ENCODE measurements at regions not wholly inside any gene's neighbourhood (a gene's known extent, or its start where the extent isn't known, plus 50 kb on each side); places are given as distances from the start of the nearest gene placed in this dataset.
"Not testable (repeated sequence)": the region's sequence is repeated elsewhere in the genome, so short reads cannot be mapped to it uniquely, and the experiment has no call there.

DNA sequence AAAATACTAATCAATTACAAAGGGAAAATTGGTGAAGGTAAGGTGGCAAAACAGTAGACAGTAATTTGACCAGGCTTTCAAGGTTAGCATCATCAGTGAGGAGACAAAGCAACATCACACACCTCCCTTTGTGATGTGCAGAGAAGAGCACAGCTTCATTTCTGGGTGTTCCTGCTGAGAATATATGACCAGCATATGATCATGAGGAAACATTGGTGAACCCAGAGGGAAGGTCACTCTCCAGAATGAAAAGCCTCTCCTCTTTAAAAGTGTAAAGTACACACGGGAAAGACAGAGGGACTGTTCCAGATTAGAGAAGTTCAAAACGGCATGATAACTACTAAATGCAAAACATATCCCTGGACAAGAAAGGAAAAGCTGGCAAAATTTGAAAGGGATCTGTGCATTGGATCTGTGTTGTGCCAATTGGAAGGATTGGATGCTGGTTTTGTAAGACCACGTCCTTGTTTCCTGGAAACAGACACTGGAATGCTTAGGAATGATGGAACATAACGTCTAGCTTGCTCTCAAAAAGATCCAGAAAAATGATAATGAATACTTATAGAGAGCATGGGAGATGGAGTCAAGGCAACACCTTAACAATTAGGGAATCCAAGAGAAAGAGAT is 80.6 kb upstream of the MITF start:
- TF ChIP-seq ZFX (IDR thresholded peaks at IDR 0.05; ENCODE audit: borderline replicate concordance): no peak
- TF ChIP-seq, protein P1, sequence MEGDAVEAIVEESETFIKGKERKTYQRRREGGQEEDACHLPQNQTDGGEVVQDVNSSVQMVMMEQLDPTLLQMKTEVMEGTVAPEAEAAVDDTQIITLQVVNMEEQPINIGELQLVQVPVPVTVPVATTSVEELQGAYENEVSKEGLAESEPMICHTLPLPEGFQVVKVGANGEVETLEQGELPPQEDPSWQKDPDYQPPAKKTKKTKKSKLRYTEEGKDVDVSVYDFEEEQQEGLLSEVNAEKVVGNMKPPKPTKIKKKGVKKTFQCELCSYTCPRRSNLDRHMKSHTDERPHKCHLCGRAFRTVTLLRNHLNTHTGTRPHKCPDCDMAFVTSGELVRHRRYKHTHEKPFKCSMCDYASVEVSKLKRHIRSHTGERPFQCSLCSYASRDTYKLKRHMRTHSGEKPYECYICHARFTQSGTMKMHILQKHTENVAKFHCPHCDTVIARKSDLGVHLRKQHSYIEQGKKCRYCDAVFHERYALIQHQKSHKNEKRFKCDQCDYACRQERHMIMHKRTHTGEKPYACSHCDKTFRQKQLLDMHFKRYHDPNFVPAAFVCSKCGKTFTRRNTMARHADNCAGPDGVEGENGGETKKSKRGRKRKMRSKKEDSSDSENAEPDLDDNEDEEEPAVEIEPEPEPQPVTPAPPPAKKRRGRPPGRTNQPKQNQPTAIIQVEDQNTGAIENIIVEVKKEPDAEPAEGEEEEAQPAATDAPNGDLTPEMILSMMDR (IDR thresholded peaks at IDR 0.05): no peak
- no peak overlapping the region for H3K27ac ChIP-seq

DNA sequence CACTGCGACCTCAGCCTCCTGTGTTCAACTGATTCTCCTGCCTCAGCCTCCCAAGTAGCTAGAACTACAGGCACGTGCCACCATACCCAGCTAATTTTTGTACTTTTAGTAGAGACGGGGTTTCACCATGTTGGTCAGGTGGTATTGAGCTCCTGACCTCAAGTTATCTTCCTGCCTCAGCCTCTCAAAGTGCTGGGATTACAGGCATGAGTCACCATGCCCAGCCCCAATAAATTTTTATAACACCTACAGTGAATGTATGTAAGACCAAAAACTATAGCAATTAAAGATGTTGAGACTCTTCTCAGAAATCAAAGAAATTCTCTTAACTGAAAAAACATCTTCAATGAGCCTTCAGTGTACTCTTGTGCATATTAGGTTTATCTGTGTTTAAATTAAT is 82.2 kb upstream of the MITF start:
- H3K27ac ChIP-seq: not testable (repeated sequence)

DNA sequence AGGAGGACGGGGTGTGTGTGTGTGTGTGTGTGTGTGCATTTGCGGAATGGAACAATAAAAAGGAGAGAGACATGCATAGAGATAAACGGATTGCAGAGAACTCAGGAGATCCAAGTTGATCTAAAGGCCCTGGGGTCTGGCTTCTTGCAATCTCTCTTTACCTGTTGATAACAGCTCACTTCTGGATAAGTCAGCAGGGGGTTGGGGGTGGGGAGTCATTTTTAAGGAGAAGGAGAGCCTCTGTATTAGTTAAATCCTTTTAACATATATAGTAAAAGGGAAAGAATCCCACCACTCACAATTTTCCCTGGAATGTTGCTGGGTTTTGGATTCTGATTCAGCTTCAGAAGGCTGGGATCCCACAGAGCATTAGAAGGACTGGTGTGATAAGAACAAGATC is 87.5 kb upstream of the MITF start:
- H3K27ac ChIP-seq: no peak overlapping the region
- TF ChIP-seq, protein P1 (IDR thresholded peaks at IDR 0.05): no peak
- TF ChIP-seq ZFX (IDR thresholded peaks at IDR 0.05; ENCODE audit: borderline replicate concordance): no peak

DNA sequence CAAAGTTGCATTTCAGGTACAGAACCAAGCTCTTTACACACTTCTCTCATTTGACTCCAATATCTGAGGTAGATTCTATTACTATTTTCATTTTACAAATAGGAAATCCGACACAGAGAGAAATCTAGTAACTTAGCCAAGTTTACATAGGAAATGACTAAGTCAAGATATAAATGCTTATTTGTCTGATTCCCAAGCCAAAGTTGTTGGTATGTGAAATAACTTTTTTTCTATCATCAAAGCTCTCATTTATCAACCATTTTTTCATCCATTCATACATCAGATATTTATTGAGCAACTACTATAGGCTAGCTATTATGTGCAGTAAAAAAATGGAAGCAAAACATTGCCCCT is 89.2 kb upstream of the MITF start:
- no peak overlapping the region for H3K27ac ChIP-seq
- TF ChIP-seq ZFX (IDR thresholded peaks at IDR 0.05; ENCODE audit: borderline replicate concordance): no peak
- TF ChIP-seq, protein P1 (IDR thresholded peaks at IDR 0.05): no peak

DNA sequence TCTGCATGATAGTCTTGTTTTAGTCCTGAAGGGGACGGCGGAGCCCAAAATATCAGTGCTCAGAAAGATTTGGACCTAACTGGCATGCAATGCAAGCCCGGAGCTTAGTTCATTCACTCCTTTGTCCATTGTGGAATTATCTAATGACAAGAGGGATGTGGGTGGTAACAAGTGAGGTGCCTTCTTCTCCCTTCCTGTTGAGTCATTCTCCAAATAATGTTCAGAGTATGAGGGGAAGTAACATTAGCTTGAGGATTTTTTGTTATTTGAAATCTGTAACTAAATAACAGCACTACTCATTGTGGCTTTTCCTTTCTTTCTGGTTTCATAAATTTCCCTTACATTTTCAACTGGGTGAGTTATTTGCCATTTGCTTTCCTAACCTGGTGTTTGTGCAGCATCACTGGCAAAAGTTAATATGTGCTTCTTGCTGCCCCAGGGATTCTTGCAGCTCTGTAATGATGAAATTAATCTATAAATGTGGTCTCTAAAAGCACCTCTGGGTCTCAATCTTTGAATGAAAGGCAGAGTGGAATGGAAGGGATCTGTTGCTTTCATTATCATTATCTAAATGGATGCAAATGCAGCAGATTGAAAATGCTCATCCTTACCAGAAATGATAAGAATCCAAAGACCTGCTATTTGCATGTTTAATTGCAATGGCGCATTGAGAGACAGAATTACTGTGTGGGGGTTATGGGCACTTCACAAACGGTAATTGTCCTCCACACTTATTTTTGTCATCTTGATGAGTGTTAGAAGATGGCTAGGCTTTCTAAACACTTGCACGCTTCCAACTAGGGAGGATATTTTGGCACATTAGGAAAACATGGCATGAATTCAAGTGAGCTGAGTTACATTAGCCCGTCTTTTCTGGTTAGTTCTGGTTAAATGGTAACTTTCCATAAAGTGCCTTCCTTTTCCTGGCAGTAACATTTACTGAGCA is 89.9 kb upstream of the MITF start:
- H3K27ac ChIP-seq: no peak overlapping the region
- TF ChIP-seq, protein P1 (IDR thresholded peaks at IDR 0.05): no peak
- no peak for TF ChIP-seq ZFX (IDR thresholded peaks at IDR 0.05; ENCODE audit: borderline replicate concordance)

DNA sequence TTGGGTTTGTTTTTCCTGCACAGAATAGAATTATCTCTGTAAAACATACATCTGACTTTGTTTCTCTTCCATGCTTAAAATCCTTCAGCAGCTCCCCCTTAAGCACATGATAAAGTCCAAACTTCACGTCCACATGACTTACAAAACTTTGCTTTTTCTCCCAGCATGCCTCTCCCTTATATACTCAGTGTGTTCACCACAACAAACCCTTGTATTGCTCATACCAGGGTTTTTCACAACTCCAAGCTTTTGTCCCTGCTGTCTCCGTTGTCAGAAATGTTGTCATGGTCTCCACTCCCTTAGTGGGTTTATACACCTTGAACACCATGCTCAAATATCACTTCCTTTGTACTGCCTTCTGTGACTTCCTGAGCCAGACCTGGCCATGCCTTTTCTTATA is 91.1 kb upstream of the MITF start:
- TF ChIP-seq ZFX (IDR thresholded peaks at IDR 0.05; ENCODE audit: borderline replicate concordance): no peak
- TF ChIP-seq, protein P1 (IDR thresholded peaks at IDR 0.05): no peak
- no peak overlapping the region for H3K27ac ChIP-seq

DNA sequence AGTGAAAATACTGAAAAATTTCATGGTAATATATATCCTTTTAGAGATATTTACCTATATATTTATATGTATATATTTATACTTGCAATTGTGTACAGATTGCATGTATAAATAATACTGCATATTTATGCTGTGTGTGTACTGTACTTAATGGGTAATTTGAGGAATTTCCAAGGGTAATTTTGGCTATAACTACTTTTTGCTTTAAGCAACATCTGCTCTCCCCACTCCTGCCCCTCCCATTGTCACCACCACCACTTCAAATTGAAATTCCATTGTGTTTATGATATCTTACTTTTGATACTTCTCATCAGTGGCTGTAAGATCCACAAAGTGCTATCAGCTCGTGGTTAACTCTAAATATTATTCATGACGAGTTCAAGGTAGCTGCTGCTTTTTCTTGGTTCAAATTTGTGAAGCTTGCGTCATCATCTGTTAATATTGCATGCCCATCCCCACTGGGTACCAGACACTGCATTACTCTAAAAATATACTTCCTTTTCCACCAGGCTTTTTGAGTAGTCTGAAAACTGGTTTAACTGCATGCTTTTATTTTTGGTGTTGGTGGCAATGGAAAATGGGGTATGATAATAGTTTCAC is 91.7 kb upstream of the MITF start:
- no peak overlapping the region for H3K27ac ChIP-seq
- TF ChIP-seq, protein P1 (IDR thresholded peaks at IDR 0.05): no peak
- TF ChIP-seq ZFX (IDR thresholded peaks at IDR 0.05; ENCODE audit: borderline replicate concordance): no peak

Data from 22Rv1 (cell line).